ENCODE measurements at regions not wholly inside any gene's neighbourhood (a gene's known extent, or its start where the extent isn't known, plus 50 kb on each side); places are given as distances from the start of the nearest gene placed in this dataset.

DNA sequence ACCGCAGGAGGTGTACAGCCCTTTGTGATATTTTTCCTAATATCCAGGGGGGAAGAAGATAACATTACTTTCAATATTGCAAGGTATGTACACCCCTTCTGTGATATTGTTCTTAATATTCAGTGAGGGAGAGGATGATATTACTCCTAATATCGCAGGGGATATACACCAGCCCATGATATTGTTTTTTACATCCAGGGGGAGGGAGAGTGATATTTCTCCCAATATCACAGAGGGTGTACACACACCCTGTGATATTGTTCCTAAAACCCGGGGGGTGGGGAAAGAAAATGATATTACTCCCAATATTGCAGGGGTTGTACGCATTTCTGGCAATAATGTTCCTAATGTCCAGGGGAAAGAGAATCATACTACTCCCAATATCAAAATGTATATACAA lies 58.0 kb upstream of the SLC25A48 start:
- no peak overlapping the region for H3K4me2 ChIP-seq (ENCODE audit: low read depth, low read length)
- no peak overlapping the region for H3K9ac ChIP-seq (ENCODE audit: low read length)
- H3K36me3 ChIP-seq (replicated peaks; ENCODE audit: insufficient read depth, low read length): no peaks in the 10 kb centered on the region
- H3K9me3 ChIP-seq (replicated peaks; ENCODE audit: insufficient read depth, low read length): no peaks in the 10 kb centered on the region
- no peak for DNase-seq
- H3K27me3 ChIP-seq (replicated peaks; ENCODE audit: insufficient read depth, low read length): no peaks in the 10 kb centered on the region
- no peaks in the 10 kb centered on the region for H3K9me2 ChIP-seq (replicated peaks; ENCODE audit: insufficient read depth, low read length)
- no peaks in the 10 kb centered on the region for H3F3A ChIP-seq (ENCODE audit: insufficient read depth, low read length)
- TF ChIP-seq, protein P1, sequence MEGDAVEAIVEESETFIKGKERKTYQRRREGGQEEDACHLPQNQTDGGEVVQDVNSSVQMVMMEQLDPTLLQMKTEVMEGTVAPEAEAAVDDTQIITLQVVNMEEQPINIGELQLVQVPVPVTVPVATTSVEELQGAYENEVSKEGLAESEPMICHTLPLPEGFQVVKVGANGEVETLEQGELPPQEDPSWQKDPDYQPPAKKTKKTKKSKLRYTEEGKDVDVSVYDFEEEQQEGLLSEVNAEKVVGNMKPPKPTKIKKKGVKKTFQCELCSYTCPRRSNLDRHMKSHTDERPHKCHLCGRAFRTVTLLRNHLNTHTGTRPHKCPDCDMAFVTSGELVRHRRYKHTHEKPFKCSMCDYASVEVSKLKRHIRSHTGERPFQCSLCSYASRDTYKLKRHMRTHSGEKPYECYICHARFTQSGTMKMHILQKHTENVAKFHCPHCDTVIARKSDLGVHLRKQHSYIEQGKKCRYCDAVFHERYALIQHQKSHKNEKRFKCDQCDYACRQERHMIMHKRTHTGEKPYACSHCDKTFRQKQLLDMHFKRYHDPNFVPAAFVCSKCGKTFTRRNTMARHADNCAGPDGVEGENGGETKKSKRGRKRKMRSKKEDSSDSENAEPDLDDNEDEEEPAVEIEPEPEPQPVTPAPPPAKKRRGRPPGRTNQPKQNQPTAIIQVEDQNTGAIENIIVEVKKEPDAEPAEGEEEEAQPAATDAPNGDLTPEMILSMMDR (IDR thresholded peaks at IDR 0.05; ENCODE audit: low read length): no peak
- no peak for TF ChIP-seq EZH2 (optimal IDR thresholded peaks at IDR 0.05; ENCODE audit: low read depth, low read length)
- no peaks in the 10 kb centered on the region for H3K79me2 ChIP-seq (ENCODE audit: low read length)
- H3K27ac ChIP-seq (ENCODE audit: low read length): no peak overlapping the region
- no peak overlapping the region for H2AFZ ChIP-seq (ENCODE audit: low read length)
- H4K20me1 ChIP-seq (ENCODE audit: insufficient read depth, low read length): no peaks in the 10 kb centered on the region
- no peak overlapping the region for H3K4me3 ChIP-seq (ENCODE audit: low read length)
- H3K4me1 ChIP-seq (ENCODE audit: low read length): no peaks in the 10 kb centered on the region

GRCh38 chr5:135761746-135762145 lies 72.7 kb upstream of the SLC25A48 start:
- Histone ChIP-seq H3F3A (ENCODE audit: insufficient read depth, low read length) (no peaks in the 10 kb centered on the region), H3K9me2 (replicated peaks; ENCODE audit: insufficient read depth, low read length) (no peaks in the 10 kb centered on the region), H3K9ac (ENCODE audit: low read length) (no peak overlapping the region), H3K4me3 (ENCODE audit: low read length) (no peak overlapping the region), H3K27me3 (replicated peaks; ENCODE audit: insufficient read depth, low read length) (no peaks in the 10 kb centered on the region), H3K9me3 (replicated peaks; ENCODE audit: insufficient read depth, low read length) (no peaks in the 10 kb centered on the region), H3K4me2 (ENCODE audit: low read depth, low read length) (no peak overlapping the region), H3K79me2 (ENCODE audit: low read length) (no peaks in the 10 kb centered on the region), H3K4me1 (ENCODE audit: low read length) (no peaks in the 10 kb centered on the region), H3K36me3 (replicated peaks; ENCODE audit: insufficient read depth, low read length) (no peaks in the 10 kb centered on the region), H4K20me1 (ENCODE audit: insufficient read depth, low read length) (no peaks in the 10 kb centered on the region), H2AFZ (ENCODE audit: low read length) (no peak overlapping the region), H3K27ac (ENCODE audit: low read length) (no peak overlapping the region)
- TF ChIP-seq EZH2 (optimal IDR thresholded peaks at IDR 0.05; ENCODE audit: low read depth, low read length): no peak
- TF ChIP-seq, protein P1 (IDR thresholded peaks at IDR 0.05; ENCODE audit: low read length): no peak
- TF ChIP-seq EZH2phosphoT487 (IDR thresholded peaks at IDR 0.05; ENCODE audit: low read length): no peak
- no peak for DNase-seq

- H3K9me3 ChIP-seq (replicated peaks; ENCODE audit: insufficient read depth, low read length): no peaks in the 10 kb centered on the region
- no peak overlapping the region for H3K4me2 ChIP-seq (ENCODE audit: low read depth, low read length)
- no peaks in the 10 kb centered on the region for H3K79me2 ChIP-seq (ENCODE audit: low read length)
- TF ChIP-seq, protein P1 (IDR thresholded peaks at IDR 0.05; ENCODE audit: low read length): no peak
- H3K9ac ChIP-seq (ENCODE audit: low read length): no peak overlapping the region
- no peaks in the 10 kb centered on the region for H3K9me2 ChIP-seq (replicated peaks; ENCODE audit: insufficient read depth, low read length)
- no peaks in the 10 kb centered on the region for H3K4me1 ChIP-seq (ENCODE audit: low read length)
- no peaks in the 10 kb centered on the region for H3F3A ChIP-seq (ENCODE audit: insufficient read depth, low read length)
- H4K20me1 ChIP-seq (ENCODE audit: insufficient read depth, low read length): no peaks in the 10 kb centered on the region
- H3K36me3 ChIP-seq (replicated peaks; ENCODE audit: insufficient read depth, low read length): no peaks in the 10 kb centered on the region
- H3K27ac ChIP-seq (ENCODE audit: low read length): no peak overlapping the region
- H3K27me3 ChIP-seq (replicated peaks; ENCODE audit: insufficient read depth, low read length): no peaks in the 10 kb centered on the region
- DNase-seq: no peak
- H2AFZ ChIP-seq (ENCODE audit: low read length): no peak overlapping the region
- H3K4me3 ChIP-seq (ENCODE audit: low read length): no peak overlapping the region
Measured at GRCh38 chr5:135759149-135759784, 75.2 kb upstream of the SLC25A48 start.
